GM12878 (cell line): ENCODE measurements at regions not wholly inside any gene's neighbourhood (a gene's known extent, or its start where the extent isn't known, plus 50 kb on each side); places are given as distances from the start of the nearest gene placed in this dataset.

Experiments
- CBX3 ChIP-seq: fragments of 200-600 bp; sonication (generic); IDR thresholded peaks from 2 replicates; pipeline ENCODE4 v1.6.1; 2016; ENCODE audit warnings: low read depth, borderline replicate concordance
- EP300 ChIP-seq, 2 experiments: fragments of 150-350 bp in 1 of 2; IDR thresholded peaks; 2 replicates each; pipeline ENCODE4 v1.6.1; 2011 to 2012; ENCODE audit warnings: low read depth in 2 of 2, low read length in 2 of 2, borderline replicate concordance in 1 of 2, improper control_type of control experiment in 1 of 2, inconsistent platforms in 1 of 2; ENCODE audit not compliant: control insufficient read depth in 1 of 2
- KAT2A ChIP-seq: conservative IDR thresholded peaks from 2 replicates; pipeline ENCODE4 v1.6.1; 2011; ENCODE audit warnings: low read depth, low read length; ENCODE audit not compliant: control insufficient read depth
- TF ChIP-seq, protein P1 (sequence below): fragments of 450-650 bp; IDR thresholded peaks from 2 replicates; pipeline ENCODE4 v1.6.1; 2017; ENCODE audit warnings: mild to moderate bottlenecking, low read depth, inconsistent platforms; ENCODE audit not compliant: poor library complexity, severe bottlenecking
- TF ChIP-seq, protein P2 (sequence below): fragments of 150-350 bp; IDR thresholded peaks from 2 replicates; pipeline ENCODE4 v1.6.1; 2014; ENCODE audit warnings: mild to moderate bottlenecking, low read depth, low read length
- TF ChIP-seq, protein P3 (sequence below): fragments of 450-650 bp; IDR thresholded peaks from 2 replicates; pipeline ENCODE4 v1.6.1; 2017; ENCODE audit warnings: mild to moderate bottlenecking, moderate library complexity

DNA sequence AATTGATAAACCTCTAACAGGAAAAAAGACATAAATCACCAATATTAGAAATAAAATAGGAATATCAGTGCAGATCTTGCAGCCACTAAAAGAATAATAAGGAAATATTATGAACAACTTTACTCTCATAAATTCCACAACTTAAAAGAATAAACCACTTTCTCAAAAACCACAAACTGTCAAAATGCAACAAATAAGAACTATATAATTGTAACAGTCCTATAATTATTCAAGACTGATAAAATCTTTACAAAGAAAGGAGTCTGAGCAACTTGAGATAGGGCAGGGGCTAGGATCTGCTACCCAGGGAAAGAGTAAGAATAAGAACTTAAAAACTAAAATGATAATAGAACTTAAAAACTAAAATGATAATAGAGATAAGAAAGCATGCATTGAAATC lies 169.5 kb upstream of the GDF10 start (continued):
- TF ChIP-seq, protein P1, sequence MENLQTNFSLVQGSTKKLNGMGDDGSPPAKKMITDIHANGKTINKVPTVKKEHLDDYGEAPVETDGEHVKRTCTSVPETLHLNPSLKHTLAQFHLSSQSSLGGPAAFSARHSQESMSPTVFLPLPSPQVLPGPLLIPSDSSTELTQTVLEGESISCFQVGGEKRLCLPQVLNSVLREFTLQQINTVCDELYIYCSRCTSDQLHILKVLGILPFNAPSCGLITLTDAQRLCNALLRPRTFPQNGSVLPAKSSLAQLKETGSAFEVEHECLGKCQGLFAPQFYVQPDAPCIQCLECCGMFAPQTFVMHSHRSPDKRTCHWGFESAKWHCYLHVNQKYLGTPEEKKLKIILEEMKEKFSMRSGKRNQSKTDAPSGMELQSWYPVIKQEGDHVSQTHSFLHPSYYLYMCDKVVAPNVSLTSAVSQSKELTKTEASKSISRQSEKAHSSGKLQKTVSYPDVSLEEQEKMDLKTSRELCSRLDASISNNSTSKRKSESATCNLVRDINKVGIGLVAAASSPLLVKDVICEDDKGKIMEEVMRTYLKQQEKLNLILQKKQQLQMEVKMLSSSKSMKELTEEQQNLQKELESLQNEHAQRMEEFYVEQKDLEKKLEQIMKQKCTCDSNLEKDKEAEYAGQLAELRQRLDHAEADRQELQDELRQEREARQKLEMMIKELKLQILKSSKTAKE = no peak
- TF ChIP-seq EP300 (IDR thresholded peaks at IDR 0.05; ENCODE audit: borderline replicate concordance in 1 of 2, control insufficient read depth in 1 of 2, low read depth in 2 of 2, low read length in 2 of 2) = no peak
- TF ChIP-seq, protein P2, sequence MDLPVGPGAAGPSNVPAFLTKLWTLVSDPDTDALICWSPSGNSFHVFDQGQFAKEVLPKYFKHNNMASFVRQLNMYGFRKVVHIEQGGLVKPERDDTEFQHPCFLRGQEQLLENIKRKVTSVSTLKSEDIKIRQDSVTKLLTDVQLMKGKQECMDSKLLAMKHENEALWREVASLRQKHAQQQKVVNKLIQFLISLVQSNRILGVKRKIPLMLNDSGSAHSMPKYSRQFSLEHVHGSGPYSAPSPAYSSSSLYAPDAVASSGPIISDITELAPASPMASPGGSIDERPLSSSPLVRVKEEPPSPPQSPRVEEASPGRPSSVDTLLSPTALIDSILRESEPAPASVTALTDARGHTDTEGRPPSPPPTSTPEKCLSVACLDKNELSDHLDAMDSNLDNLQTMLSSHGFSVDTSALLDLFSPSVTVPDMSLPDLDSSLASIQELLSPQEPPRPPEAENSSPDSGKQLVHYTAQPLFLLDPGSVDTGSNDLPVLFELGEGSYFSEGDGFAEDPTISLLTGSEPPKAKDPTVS = no peak
- TF ChIP-seq KAT2A = no peak
- TF ChIP-seq CBX3 = no peak
- TF ChIP-seq, protein P3, sequence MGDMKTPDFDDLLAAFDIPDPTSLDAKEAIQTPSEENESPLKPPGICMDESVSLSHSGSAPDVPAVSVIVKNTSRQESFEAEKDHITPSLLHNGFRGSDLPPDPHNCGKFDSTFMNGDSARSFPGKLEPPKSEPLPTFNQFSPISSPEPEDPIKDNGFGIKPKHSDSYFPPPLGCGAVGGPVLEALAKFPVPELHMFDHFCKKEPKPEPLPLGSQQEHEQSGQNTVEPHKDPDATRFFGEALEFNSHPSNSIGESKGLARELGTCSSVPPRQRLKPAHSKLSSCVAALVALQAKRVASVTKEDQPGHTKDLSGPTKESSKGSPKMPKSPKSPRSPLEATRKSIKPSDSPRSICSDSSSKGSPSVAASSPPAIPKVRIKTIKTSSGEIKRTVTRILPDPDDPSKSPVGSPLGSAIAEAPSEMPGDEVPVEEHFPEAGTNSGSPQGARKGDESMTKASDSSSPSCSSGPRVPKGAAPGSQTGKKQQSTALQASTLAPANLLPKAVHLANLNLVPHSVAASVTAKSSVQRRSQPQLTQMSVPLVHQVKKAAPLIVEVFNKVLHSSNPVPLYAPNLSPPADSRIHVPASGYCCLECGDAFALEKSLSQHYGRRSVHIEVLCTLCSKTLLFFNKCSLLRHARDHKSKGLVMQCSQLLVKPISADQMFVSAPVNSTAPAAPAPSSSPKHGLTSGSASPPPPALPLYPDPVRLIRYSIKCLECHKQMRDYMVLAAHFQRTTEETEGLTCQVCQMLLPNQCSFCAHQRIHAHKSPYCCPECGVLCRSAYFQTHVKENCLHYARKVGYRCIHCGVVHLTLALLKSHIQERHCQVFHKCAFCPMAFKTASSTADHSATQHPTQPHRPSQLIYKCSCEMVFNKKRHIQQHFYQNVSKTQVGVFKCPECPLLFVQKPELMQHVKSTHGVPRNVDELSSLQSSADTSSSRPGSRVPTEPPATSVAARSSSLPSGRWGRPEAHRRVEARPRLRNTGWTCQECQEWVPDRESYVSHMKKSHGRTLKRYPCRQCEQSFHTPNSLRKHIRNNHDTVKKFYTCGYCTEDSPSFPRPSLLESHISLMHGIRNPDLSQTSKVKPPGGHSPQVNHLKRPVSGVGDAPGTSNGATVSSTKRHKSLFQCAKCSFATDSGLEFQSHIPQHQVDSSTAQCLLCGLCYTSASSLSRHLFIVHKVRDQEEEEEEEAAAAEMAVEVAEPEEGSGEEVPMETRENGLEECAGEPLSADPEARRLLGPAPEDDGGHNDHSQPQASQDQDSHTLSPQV = no peak
- TF ChIP-seq, all 136 proteins: peak for 0
